ENCODE measurements at regions not wholly inside any gene's neighbourhood (a gene's known extent, or its start where the extent isn't known, plus 50 kb on each side); places are given as distances from the start of the nearest gene placed in this dataset.

GRCh38 chr22:22421392-22421791, 87.2 kb downstream of the ZNF280B start:
- DNase-seq, result no peak

GRCh38 chr22:22422629-22423112, 85.9 kb downstream of the ZNF280B start:
- DNase-seq, result peak; percentile 26 to 29

- no peak for DNase-seq
These were observed 84.9 kb downstream of the ZNF280B start for GRCh38 chr22:22423681-22424080.

- DNase-seq, result no peak
These were observed 84.2 kb downstream of the ZNF280B start for GRCh38 chr22:22424210-22424800.

GRCh38 chr22:22424956-22425355, 83.6 kb downstream of the ZNF280B start:
- DNase-seq, result no peak

- no peak for DNase-seq
These were observed 83.2 kb downstream of the ZNF280B start for GRCh38 chr22:22425356-22425755.

GRCh38 chr22:22425783-22426624, 82.5 kb downstream of the ZNF280B start:
- DNase-seq, result no peak

- DNase-seq, result no peak
These were observed 80.9 kb downstream of the ZNF280B start for GRCh38 chr22:22427542-22428065.

GRCh38 chr22:22428222-22429098, 80.1 kb downstream of the ZNF280B start:
- no peak for DNase-seq

GRCh38 chr22:22429369-22430108, 79.0 kb downstream of the ZNF280B start:
- no peak for DNase-seq

GRCh38 chr22:22430111-22430820, 78.3 kb downstream of the ZNF280B start:
- no peak for DNase-seq

- no peak for DNase-seq
These were observed 77.0 kb downstream of the ZNF280B start for GRCh38 chr22:22431271-22432220.

GRCh38 chr22:22432479-22432878, 76.1 kb downstream of the ZNF280B start:
- DNase-seq, result no peak

GRCh38 chr22:22432937-22433336, 75.6 kb downstream of the ZNF280B start:
- DNase-seq, result no peak

- DNase-seq, result no peak
These were observed 74.8 kb downstream of the ZNF280B start for GRCh38 chr22:22433770-22434169.
